MM.1S (cell line): ENCODE measurements at regions not wholly inside any gene's neighbourhood (a gene's known extent, or its start where the extent isn't known, plus 50 kb on each side); places are given as distances from the start of the nearest gene placed in this dataset.

Source experiments
- DNase-seq: peaks from one replicate; pipeline ENCODE4 v3.0.0-alpha.2; 2015
- H2AFZ ChIP-seq: fragments of 300-600 bp; sonication (generic); 2 replicates; pipeline ENCODE4 v1.6.0; 2016; ENCODE audit warnings: antibody characterized with exemption, low read length
- H3F3A ChIP-seq: fragments of 300-600 bp; sonication (generic); 2 replicates; pipeline ENCODE4 v1.6.1; 2016; ENCODE audit warnings: mild to moderate bottlenecking, antibody characterized with exemption, low read length, moderate library complexity, mixed read lengths; ENCODE audit not compliant: insufficient read depth
- H3K27ac ChIP-seq: fragments of 300-600 bp; sonication (generic); 2 replicates; pipeline ENCODE4 v1.5.1; 2016; ENCODE audit warnings: mild to moderate bottlenecking, low read length
- H3K27me3 ChIP-seq: fragments of 300-600 bp; sonication (generic); replicated peaks from 2 replicates; pipeline ENCODE4 v1.6.0; 2016; ENCODE audit warnings: low read length; ENCODE audit not compliant: insufficient read depth
- H3K36me3 ChIP-seq: fragments of 300-600 bp; sonication (generic); replicated peaks from 2 replicates; pipeline ENCODE4 v1.6.1; 2016; ENCODE audit warnings: mild to moderate bottlenecking, low read length, mixed read lengths; ENCODE audit not compliant: insufficient read depth
- H3K4me1 ChIP-seq: fragments of 300-600 bp; sonication (generic); 2 replicates; pipeline ENCODE4 v1.6.1; 2016; ENCODE audit warnings: low read length, mixed read lengths
- H3K4me2 ChIP-seq: fragments of 300-600 bp; sonication (generic); 2 replicates; pipeline ENCODE4 v1.6.0; 2016; ENCODE audit warnings: low read depth, low read length
- H3K4me3 ChIP-seq: fragments of 300-600 bp; sonication (generic); 2 replicates; pipeline ENCODE4 v1.5.1; 2016; ENCODE audit warnings: low read length, mixed read lengths
- H3K79me2 ChIP-seq: fragments of 300-600 bp; sonication (generic); 2 replicates; pipeline ENCODE4 v1.6.1; 2016; ENCODE audit warnings: mixed run types, low read length, mixed read lengths
- H3K9ac ChIP-seq: fragments of 300-600 bp; sonication (generic); 2 replicates; pipeline ENCODE4 v1.6.1; 2016; ENCODE audit warnings: low read length, mixed read lengths
- H3K9me2 ChIP-seq: fragments of 300-600 bp; sonication (generic); replicated peaks from 2 replicates; pipeline ENCODE4 v1.6.1; 2016; ENCODE audit warnings: mild to moderate bottlenecking, low read length, mixed read lengths; ENCODE audit not compliant: insufficient read depth
- H3K9me3 ChIP-seq: fragments of 300-600 bp; sonication (generic); replicated peaks from 2 replicates; pipeline ENCODE4 v1.6.1; 2016; ENCODE audit warnings: mild to moderate bottlenecking, low read length, mixed read lengths; ENCODE audit not compliant: insufficient read depth
- H4K20me1 ChIP-seq: fragments of 300-600 bp; sonication (generic); 2 replicates; pipeline ENCODE4 v1.6.1; 2016; ENCODE audit warnings: mild to moderate bottlenecking, low read length, moderate library complexity, mixed read lengths; ENCODE audit not compliant: insufficient read depth
- EZH2 ChIP-seq: fragments of 300-600 bp; sonication (generic); optimal IDR thresholded peaks from 2 replicates; pipeline ENCODE3; 2017; ENCODE audit warnings: low read depth, mild to moderate bottlenecking, antibody characterized with exemption, low read length, mixed read lengths
- EZH2phosphoT487 ChIP-seq: fragments of 300-600 bp; sonication (generic); IDR thresholded peaks from 2 replicates; pipeline ENCODE4 v1.6.1; 2018; ENCODE audit warnings: antibody characterized with exemption, low read length
- TF ChIP-seq, protein P1 (sequence below): fragments of 300-600 bp; sonication (generic); IDR thresholded peaks from 2 replicates; pipeline ENCODE4 v1.5.1; 2016; ENCODE audit warnings: antibody characterized with exemption, low read length, mixed read lengths

DNA sequence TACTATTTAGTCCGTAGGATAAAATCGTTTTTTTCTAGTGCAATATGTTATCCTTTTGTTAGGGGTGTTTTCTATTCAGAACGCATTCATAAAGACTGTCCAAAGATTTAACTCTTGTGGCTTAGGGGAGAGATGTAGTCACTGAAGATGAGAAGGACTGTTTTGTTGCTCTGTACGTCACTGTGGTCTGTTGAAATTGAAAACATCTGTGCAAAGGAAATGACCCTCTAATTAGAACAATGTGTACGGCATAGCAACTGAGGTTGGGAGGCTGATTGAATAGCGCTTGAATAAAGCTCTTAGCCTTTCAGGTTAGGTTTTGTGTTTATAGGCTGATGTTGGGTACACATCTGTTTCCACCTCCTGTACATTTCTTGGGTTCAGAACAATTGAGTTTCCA lies 453.4 kb upstream of the AKR1E2 start:
- H3K4me2 ChIP-seq: no peak overlapping the region
- no peaks in the 10 kb centered on the region for H3K4me1 ChIP-seq
- H4K20me1 ChIP-seq: no peaks in the 10 kb centered on the region
- no peak overlapping the region for H3K27ac ChIP-seq
- TF ChIP-seq EZH2 (no peak), EZH2phosphoT487 (no peak)
- TF ChIP-seq, protein P1, sequence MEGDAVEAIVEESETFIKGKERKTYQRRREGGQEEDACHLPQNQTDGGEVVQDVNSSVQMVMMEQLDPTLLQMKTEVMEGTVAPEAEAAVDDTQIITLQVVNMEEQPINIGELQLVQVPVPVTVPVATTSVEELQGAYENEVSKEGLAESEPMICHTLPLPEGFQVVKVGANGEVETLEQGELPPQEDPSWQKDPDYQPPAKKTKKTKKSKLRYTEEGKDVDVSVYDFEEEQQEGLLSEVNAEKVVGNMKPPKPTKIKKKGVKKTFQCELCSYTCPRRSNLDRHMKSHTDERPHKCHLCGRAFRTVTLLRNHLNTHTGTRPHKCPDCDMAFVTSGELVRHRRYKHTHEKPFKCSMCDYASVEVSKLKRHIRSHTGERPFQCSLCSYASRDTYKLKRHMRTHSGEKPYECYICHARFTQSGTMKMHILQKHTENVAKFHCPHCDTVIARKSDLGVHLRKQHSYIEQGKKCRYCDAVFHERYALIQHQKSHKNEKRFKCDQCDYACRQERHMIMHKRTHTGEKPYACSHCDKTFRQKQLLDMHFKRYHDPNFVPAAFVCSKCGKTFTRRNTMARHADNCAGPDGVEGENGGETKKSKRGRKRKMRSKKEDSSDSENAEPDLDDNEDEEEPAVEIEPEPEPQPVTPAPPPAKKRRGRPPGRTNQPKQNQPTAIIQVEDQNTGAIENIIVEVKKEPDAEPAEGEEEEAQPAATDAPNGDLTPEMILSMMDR: no peak
- no peak overlapping the region for H3K4me3 ChIP-seq
- no peak for DNase-seq
- no peak overlapping the region for H3K9ac ChIP-seq
- no peaks in the 10 kb centered on the region for H3K36me3 ChIP-seq
- H3K9me3 ChIP-seq: no peaks in the 10 kb centered on the region
- H3K79me2 ChIP-seq: no peaks in the 10 kb centered on the region
- H2AFZ ChIP-seq: no peak overlapping the region
- no peaks in the 10 kb centered on the region for H3K27me3 ChIP-seq
- H3K9me2 ChIP-seq: no peaks in the 10 kb centered on the region
- no peaks in the 10 kb centered on the region for H3F3A ChIP-seq

DNA sequence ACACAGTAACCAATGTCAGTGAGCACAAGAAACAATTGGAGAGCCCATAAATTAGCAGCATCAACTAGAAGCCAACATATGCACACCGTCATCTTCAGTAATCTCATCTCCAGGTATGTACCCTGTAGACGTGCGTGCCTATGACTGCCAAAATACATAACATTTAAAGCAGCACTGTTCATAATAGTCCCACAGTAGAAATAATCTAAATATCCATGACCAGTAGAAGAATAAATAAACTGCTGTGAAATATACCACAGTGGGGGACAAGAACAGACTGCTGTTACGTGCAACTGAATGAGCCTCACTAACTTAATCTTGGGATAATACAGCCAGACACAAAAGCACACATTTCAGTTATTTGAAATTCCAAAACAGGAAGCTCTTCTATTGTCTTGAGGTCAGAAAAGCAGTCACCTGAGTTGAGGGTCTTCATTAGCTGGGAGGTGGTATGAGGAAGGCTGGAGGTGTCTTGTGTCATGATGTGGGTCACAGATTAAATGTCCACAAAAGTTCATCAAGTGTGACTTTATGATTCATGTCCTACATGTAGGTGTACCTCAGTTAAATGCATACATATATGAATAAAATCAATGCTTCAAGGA lies 454.2 kb upstream of the AKR1E2 start:
- Histone ChIP-seq H3K4me1 (no peaks in the 10 kb centered on the region), H3K27ac (no peak overlapping the region), H3K4me2 (no peak overlapping the region), H4K20me1 (no peaks in the 10 kb centered on the region), H3F3A (no peaks in the 10 kb centered on the region), H3K27me3 (no peaks in the 10 kb centered on the region), H3K79me2 (no peaks in the 10 kb centered on the region), H2AFZ (no peak overlapping the region), H3K4me3 (no peak overlapping the region), H3K9ac (no peak overlapping the region), H3K9me2 (no peaks in the 10 kb centered on the region), H3K9me3 (no peaks in the 10 kb centered on the region), H3K36me3 (no peaks in the 10 kb centered on the region)
- TF ChIP-seq EZH2phosphoT487 (no peak), EZH2 (no peak)
- TF ChIP-seq, protein P1: no peak
- DNase-seq: no peak

DNA sequence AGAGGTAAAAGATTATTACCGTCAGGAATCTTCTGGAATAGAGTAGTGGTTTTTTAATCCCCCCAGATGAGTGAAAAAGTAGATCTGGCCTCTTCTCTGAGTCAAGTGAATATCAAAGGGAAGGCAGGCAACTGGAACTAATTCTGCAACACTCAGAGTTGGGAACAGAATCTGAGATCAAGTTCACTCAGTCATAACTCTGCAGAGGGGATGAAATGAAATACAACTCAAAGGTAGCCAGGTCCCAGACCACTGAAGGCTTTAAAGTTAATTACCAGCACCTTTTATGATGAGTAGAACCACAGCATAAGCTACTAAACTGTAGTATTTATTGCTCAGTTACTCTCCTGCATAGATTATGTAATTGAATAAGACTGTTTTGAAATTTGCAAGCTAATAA lies 455.6 kb upstream of the AKR1E2 start:
- Histone ChIP-seq H2AFZ (no peak overlapping the region), H3K4me1 (no peaks in the 10 kb centered on the region), H3K79me2 (no peaks in the 10 kb centered on the region), H3K9ac (no peak overlapping the region), H3K27ac (no peak overlapping the region), H3K9me2 (no peaks in the 10 kb centered on the region), H3K4me2 (no peak overlapping the region), H4K20me1 (no peaks in the 10 kb centered on the region), H3K27me3 (no peaks in the 10 kb centered on the region), H3K36me3 (no peaks in the 10 kb centered on the region), H3K9me3 (no peaks in the 10 kb centered on the region), H3K4me3 (no peak overlapping the region), H3F3A (no peaks in the 10 kb centered on the region)
- TF ChIP-seq EZH2phosphoT487 (no peak), EZH2 (no peak)
- TF ChIP-seq, protein P1: no peak
- DNase-seq: no peak
